CD14-positive monocyte (primary cell): ENCODE measurements at regions not wholly inside any gene's neighbourhood (a gene's known extent, or its start where the extent isn't known, plus 50 kb on each side); places are given as distances from the start of the nearest gene placed in this dataset.

Experiments used
- DNase-seq, 3 donors: peaks; one replicate each; pipeline ENCODE4 v3.0.0-alpha.2; 2011 to 2022
- H2AFZ ChIP-seq: 2 replicates; pipeline ENCODE4 v1.6.0; 2012; ENCODE audit warnings: mild to moderate bottlenecking, low read depth, low read length, inconsistent platforms; ENCODE audit not compliant: insufficient read depth, poor library complexity, severe bottlenecking
- H3K27ac ChIP-seq, 2 donors: 1 replicate in 1 of 2; 2 replicates in 1 of 2; pipeline ENCODE4 v1.5.1; 2012 to 2013; ENCODE audit warnings: low read length in 2 of 2, control low read depth in 1 of 2, inconsistent platforms in 1 of 2, low read depth in 1 of 2, mild to moderate bottlenecking in 1 of 2
- H3K27me3 ChIP-seq, 2 donors: one replicate each; pipeline versions ENCODE4 v1.6.0 to v1.6.1; 2011 to 2013; ENCODE audit warnings: low read length in 2 of 2; ENCODE audit not compliant: control insufficient read depth in 2 of 2, insufficient read depth in 2 of 2
- H3K36me3 ChIP-seq, 2 donors: replicated peaks in 1 of 2; 1 replicate in 1 of 2; 2 replicates in 1 of 2; pipeline versions ENCODE4 v1.5.1 to v1.6.1; 2012 to 2013; ENCODE audit warnings: low read length in 2 of 2, control low read depth in 1 of 2, inconsistent platforms in 1 of 2, mild to moderate bottlenecking in 1 of 2; ENCODE audit not compliant: insufficient read depth in 2 of 2, control insufficient read depth in 1 of 2
- H3K4me1 ChIP-seq, 2 donors: 1 replicate in 1 of 2; 2 replicates in 1 of 2; pipeline versions ENCODE4 v1.5.1 to v1.6.1; 2012 to 2013; ENCODE audit warnings: low read length in 2 of 2, control low read depth in 1 of 2, inconsistent platforms in 1 of 2, mild to moderate bottlenecking in 1 of 2, moderate library complexity in 1 of 2; ENCODE audit not compliant: insufficient read depth in 2 of 2, control insufficient read depth in 1 of 2
- H3K4me2 ChIP-seq: replicated peaks from 2 replicates; pipeline ENCODE3; 2012; ENCODE audit warnings: low read length, moderate library complexity, mild to moderate bottlenecking; ENCODE audit not compliant: poor library complexity, severe bottlenecking; ENCODE audit errors: extremely low read depth
- H3K4me3 ChIP-seq, 3 experiments: fragments of 200-600 bp in 1 of 3; sonication (generic) in 1 of 3; replicated peaks in 1 of 3; 1 replicate in 2 of 3; 2 replicates in 1 of 3; pipeline ENCODE4 v1.5.1; 2011 to 2013; ENCODE audit warnings: low read length in 3 of 3, mild to moderate bottlenecking in 3 of 3, control low read depth in 2 of 3, low read depth in 2 of 3, inconsistent platforms in 1 of 3, moderate library complexity in 1 of 3
- H3K79me2 ChIP-seq: 2 replicates; pipeline ENCODE4 v1.6.0; 2012; ENCODE audit warnings: mild to moderate bottlenecking, control low read depth, inconsistent platforms, low read length, moderate library complexity; ENCODE audit not compliant: insufficient read depth
- H3K9ac ChIP-seq: 2 replicates; pipeline ENCODE4 v1.6.0; 2017; ENCODE audit warnings: low read length, mild to moderate bottlenecking; ENCODE audit not compliant: insufficient read depth, poor library complexity, severe bottlenecking
- H3K9me3 ChIP-seq, 2 donors: replicated peaks in 1 of 2; 1 replicate in 1 of 2; 2 replicates in 1 of 2; pipeline versions ENCODE4 v1.5.1 to v1.6.1; 2012 to 2013; ENCODE audit warnings: low read length in 2 of 2, control low read depth in 1 of 2; ENCODE audit not compliant: control insufficient read depth in 1 of 2, insufficient read depth in 1 of 2
- H4K20me1 ChIP-seq: 2 replicates; pipeline ENCODE4 v1.6.0; 2012; ENCODE audit warnings: mild to moderate bottlenecking, low read length, control low read depth, moderate library complexity; ENCODE audit not compliant: insufficient read depth
- H3K27ac Mint-ChIP-seq, 7 donors: one replicate each; pipeline ENCODE4 v1.8.0; 2020; ENCODE audit warnings: mild to moderate bottlenecking in 7 of 7, mixed read lengths in 7 of 7, moderate library complexity in 6 of 7, inconsistent platforms in 2 of 7
- H3K27me3 Mint-ChIP-seq, 3 donors: one replicate each; pipeline ENCODE4 v1.8.0; 2021 to 2022; ENCODE audit warnings: low read depth in 3 of 3, mild to moderate bottlenecking in 3 of 3, mixed read lengths in 3 of 3, moderate library complexity in 3 of 3, inconsistent platforms in 1 of 3
- H3K36me3 Mint-ChIP-seq, 2 donors: one replicate each; pipeline ENCODE4 v1.8.0; 2020; ENCODE audit warnings: mixed read lengths in 2 of 2, inconsistent platforms in 1 of 2, mild to moderate bottlenecking in 1 of 2
- H3K4me1 Mint-ChIP-seq: one replicate; pipeline ENCODE4 v1.8.0; 2020; ENCODE audit warnings: mild to moderate bottlenecking, mixed read lengths
- H3K4me3 Mint-ChIP-seq, 2 donors: one replicate each; pipeline ENCODE4 v1.8.0; 2020; ENCODE audit warnings: mild to moderate bottlenecking in 2 of 2, mixed read lengths in 2 of 2, moderate library complexity in 1 of 2
- H3K9me3 Mint-ChIP-seq, 7 donors: one replicate each; pipeline ENCODE4 v1.8.0; 2020 to 2022; ENCODE audit warnings: mixed read lengths in 7 of 7, mild to moderate bottlenecking in 6 of 7, moderate library complexity in 6 of 7, inconsistent platforms in 2 of 7
- WGBS: methylation state at CpG from one replicate; pipeline ENCODE4 v1.1.5; 2013; ENCODE audit warnings: missing lambda C conversion rate; ENCODE audit not compliant: insufficient coverage; 5-methylcytosine and 5-hydroxymethylcytosine counted together
- intact Hi-C, 2 donors: fragments of 100-400 bp; cut with micrococcal nuclease; formaldehyde crosslinking; loops; one replicate each; pipeline versions ENCODE4 v1.15.0 to v1.15.1; 2023
- TF ChIP-seq, protein P1 (sequence below): fragments of 200-600 bp; IDR thresholded peaks from one replicate; pipeline ENCODE4 v1.8.0; 2022; ENCODE audit warnings: antibody characterized with exemption, mild to moderate bottlenecking

DNA sequence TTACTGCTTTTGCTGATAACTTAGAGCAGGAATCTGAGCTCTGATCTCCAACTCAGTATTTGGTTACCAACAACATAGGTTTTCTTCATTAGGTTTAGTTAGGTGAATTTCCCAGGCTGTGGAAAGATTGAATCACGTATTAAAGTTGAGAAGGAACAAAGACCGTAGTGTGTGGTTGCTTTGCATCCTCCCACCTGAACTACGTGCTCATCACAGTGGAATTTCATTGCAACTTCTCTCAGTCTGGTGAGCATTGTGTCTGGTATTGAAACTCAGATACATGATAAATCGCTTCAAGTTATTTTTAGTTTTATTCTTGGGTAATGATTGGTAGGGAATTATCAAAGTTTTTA, 139.4 kb upstream of the AKR1E2 start:
- H3K4me2 ChIP-seq: no peak overlapping the region
- Mint-ChIP-seq H3K9me3 (no peaks in the 10 kb centered on the region), H3K4me3 (no peak overlapping the region), H3K4me1 (peaks cover 10% of the 10 kb centered on the region), H3K36me3 (no peaks in the 10 kb centered on the region), H3K27me3 (peaks cover 0 to 2% (median 0%) of the 10 kb centered on the region in 3 donors), H3K27ac (no peak overlapping the region)
- H3K9ac ChIP-seq: no peak overlapping the region
- intact Hi-C loops: no loop called here
- H2AFZ ChIP-seq: no peak overlapping the region
- DNase-seq: no peak
- H3K4me1 ChIP-seq: no peaks in the 10 kb centered on the region
- H3K27ac ChIP-seq: no peak overlapping the region
- H3K36me3 ChIP-seq: no peaks in the 10 kb centered on the region
- H3K27me3 ChIP-seq: no peaks in the 10 kb centered on the region
- 100% methylated on average over 1 of the region's 4 CpGs for WGBS
- no peaks in the 10 kb centered on the region for H3K79me2 ChIP-seq
- no peaks in the 10 kb centered on the region for H4K20me1 ChIP-seq
- H3K4me3 ChIP-seq: no peak overlapping the region
- TF ChIP-seq, protein P1, sequence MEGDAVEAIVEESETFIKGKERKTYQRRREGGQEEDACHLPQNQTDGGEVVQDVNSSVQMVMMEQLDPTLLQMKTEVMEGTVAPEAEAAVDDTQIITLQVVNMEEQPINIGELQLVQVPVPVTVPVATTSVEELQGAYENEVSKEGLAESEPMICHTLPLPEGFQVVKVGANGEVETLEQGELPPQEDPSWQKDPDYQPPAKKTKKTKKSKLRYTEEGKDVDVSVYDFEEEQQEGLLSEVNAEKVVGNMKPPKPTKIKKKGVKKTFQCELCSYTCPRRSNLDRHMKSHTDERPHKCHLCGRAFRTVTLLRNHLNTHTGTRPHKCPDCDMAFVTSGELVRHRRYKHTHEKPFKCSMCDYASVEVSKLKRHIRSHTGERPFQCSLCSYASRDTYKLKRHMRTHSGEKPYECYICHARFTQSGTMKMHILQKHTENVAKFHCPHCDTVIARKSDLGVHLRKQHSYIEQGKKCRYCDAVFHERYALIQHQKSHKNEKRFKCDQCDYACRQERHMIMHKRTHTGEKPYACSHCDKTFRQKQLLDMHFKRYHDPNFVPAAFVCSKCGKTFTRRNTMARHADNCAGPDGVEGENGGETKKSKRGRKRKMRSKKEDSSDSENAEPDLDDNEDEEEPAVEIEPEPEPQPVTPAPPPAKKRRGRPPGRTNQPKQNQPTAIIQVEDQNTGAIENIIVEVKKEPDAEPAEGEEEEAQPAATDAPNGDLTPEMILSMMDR: no peak
- no peaks in the 10 kb centered on the region for H3K9me3 ChIP-seq

DNA sequence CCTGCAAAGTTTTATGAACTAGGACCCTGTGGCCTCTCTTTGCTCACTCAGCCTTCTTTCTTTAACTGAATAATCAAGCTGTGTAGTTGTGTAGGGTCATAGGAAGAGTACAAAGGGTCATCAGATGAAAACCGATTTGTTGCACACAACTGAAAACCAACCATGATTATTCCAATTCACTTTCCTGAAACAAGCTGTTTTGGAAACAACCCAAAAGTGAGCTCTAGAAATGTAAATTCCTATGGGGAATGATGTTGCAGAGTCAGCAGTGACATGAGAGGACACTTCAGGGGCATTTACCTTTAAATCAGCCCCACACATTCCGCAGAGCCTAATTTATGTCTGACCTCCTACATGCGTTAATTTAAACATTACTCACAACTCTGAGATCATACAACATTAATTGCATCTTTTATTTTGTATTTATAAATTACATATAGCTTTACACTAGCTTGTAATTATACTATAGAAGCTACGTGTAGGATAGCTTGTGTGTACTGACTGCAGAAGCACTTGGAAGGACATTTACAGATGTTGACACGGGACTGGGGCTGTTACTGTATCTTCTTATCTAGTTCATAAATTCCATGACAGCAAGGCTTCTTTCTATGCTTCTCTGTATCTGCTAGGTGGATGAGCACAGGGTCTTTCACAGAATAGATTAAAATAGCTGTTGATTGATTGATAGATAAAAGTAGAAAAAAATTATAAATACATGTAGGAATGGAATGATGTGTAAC, 139.9 kb upstream of the AKR1E2 start:
- H3K36me3 ChIP-seq: no peaks in the 10 kb centered on the region
- H3K79me2 ChIP-seq: no peaks in the 10 kb centered on the region
- H3K4me2 ChIP-seq: no peak overlapping the region
- Mint-ChIP-seq H3K4me3 (no peak overlapping the region), H3K4me1 (peaks cover 10% of the 10 kb centered on the region), H3K36me3 (no peaks in the 10 kb centered on the region), H3K27me3 (peaks cover 0 to 2% (median 0%) of the 10 kb centered on the region in 3 donors), H3K27ac (no peak overlapping the region), H3K9me3 (no peaks in the 10 kb centered on the region)
- H3K9me3 ChIP-seq: no peaks in the 10 kb centered on the region
- TF ChIP-seq, protein P1: no peak
- H3K9ac ChIP-seq: no peak overlapping the region
- no peaks in the 10 kb centered on the region for H4K20me1 ChIP-seq
- no peak overlapping the region for H2AFZ ChIP-seq
- no CpG with 5 or more reads among the region's 5 CpGs for WGBS
- H3K4me3 ChIP-seq: no peak overlapping the region
- intact Hi-C loops: no loop called here
- no peak for DNase-seq
- H3K27me3 ChIP-seq: no peaks in the 10 kb centered on the region
- no peaks in the 10 kb centered on the region for H3K4me1 ChIP-seq
- no peak overlapping the region for H3K27ac ChIP-seq
